GM12874 (cell line): ENCODE measurements at regions not wholly inside any gene's neighbourhood (a gene's known extent, or its start where the extent isn't known, plus 50 kb on each side); places are given as distances from the start of the nearest gene placed in this dataset.

Experiments used
- CTCF ChIP-seq: IDR thresholded peaks from 2 replicates; pipeline ENCODE4 v1.5.1; 2011; ENCODE audit warnings: low read depth, mild to moderate bottlenecking, control low read depth, low read length, moderate library complexity; ENCODE audit not compliant: insufficient read depth

- peak; percentile 15; the same call in 1 of the 2 replicates for TF ChIP-seq CTCF
Measured at GRCh38 chr9:110142868-110143481, 65.0 kb downstream of the C9orf152 start.

GRCh38 chr9:110143485-110143884 lies 64.5 kb downstream of the C9orf152 start:
- TF ChIP-seq CTCF: no peak

- no peak for TF ChIP-seq CTCF
Measured at GRCh38 chr9:110143950-110144545, 63.9 kb downstream of the C9orf152 start.

GRCh38 chr9:110146373-110146772 lies 61.6 kb downstream of the C9orf152 start:
- TF ChIP-seq CTCF: no peak

GRCh38 chr9:110148384-110148783 lies 59.6 kb downstream of the C9orf152 start:
- no peak for TF ChIP-seq CTCF

- no peak for TF ChIP-seq CTCF
Measured at GRCh38 chr9:110148891-110149290, 59.1 kb downstream of the C9orf152 start.
